Activated CD8-positive, alpha-beta memory T cell treated with anti-CD3 and anti-CD28 coated beads, Interleukin-2, amount 50 U/mL, for 24 hours (primary cell): ENCODE measurements at regions not wholly inside any gene's neighbourhood (a gene's known extent, or its start where the extent isn't known, plus 50 kb on each side); places are given as distances from the start of the nearest gene placed in this dataset.
"Not testable (repeated sequence)": the region's sequence is repeated elsewhere in the genome, so short reads cannot be mapped to it uniquely, and the experiment has no call there.

Source experiments
- DNase-seq: peaks from one replicate; pipeline ENCODE4 v3.0.0-alpha.2; 2020; ENCODE audit errors: extremely low read depth

DNA sequence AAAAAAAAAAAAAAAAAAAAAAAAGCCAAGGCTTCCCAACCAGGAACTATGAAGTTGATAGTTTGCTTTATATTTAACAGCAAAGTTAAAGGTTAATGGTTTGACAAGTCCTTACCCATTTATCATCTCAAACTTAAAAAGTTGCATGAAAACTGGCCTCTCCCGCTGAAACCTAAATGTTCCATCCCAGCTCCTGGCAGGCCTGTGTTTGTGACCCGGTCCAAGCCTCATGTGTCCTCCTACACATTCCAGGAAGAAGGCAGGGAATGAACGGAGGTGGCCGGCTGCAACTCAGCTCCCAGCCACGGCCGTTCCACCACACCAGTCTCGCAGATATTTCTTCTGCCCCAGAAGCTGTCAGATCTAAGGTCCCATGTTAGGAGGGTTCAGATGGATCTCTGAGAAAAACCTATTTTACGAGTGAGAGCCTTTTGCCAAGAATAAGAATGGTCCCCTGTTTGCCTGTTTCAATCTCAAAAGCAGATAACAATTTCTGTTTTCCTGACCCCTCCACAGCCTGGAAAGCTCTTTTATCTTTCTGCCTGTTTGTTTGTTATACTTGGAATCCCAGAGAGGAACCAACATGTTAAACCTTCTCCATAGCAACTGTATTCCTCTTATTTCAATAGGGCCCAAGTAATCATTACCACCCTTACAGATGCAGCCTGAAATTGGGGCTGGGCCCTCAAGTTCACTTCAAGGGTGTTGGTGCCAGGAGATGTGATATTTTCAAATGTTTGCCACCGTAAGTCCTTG, 56.5 kb downstream of the KCTD12 start:
- DNase-seq: no peak

GRCh38 chr13:76828316-76828741, 57.9 kb downstream of the KCTD12 start:
- no peak for DNase-seq

GRCh38 chr13:76826527-76826926, 59.7 kb downstream of the KCTD12 start:
- no peak for DNase-seq

GRCh38 chr13:76825430-76825829, 60.8 kb downstream of the KCTD12 start:
- DNase-seq: no peak

GRCh38 chr13:76823969-76824368, 62.2 kb downstream of the KCTD12 start:
- no peak for DNase-seq

DNA sequence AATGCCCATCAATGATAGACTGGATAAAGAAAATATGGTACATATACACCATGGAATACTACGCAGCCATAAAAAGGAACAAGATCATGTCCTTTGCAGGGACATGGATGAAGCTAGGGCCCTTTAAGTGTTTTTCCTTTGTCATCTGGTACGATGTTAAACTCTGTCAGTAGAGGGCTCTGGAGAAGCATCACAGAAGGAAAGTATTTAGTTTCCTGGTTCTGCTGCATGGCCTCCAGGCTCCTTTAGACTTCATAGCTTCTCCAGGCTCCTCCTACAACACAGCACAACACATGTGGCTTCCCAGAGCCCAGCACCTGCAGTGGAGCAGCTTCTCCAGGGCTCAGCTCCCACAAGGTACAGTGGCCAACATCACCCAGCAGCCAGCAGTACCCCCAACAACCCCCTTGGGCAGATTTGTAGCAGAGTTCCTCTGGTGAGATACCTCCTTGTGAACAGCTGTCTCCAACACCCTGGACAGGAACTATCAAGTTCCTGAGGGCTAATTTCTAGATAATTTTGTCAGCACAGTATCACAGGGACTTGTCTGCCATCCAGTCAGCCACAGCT, 63.4 kb downstream of the KCTD12 start:
- no peak for DNase-seq

GRCh38 chr13:76821222-76821621, 65.0 kb downstream of the KCTD12 start:
- not testable (repeated sequence) for DNase-seq

GRCh38 chr13:76820759-76821158, 65.4 kb downstream of the KCTD12 start:
- no peak for DNase-seq

DNA sequence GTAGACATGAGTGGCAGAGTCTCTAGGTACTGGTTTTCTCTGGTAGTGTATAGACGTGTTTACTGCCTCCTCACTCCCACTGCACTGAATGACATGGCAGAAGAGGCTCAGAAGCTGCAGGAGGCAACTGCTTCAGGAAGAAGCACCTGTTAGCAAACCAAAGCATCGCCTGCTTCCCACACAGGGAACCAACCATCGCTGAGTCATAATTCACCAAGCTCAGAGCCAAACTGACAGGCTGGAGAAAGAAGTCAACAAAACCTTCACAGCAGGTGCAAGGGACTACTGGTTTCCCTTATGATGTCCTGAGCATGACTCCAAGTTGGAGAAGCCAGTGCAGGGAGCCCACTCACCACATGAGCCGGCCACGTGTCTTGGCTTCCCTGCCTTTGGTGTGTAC, 69.8 kb downstream of the KCTD12 start:
- no peak for DNase-seq

DNA sequence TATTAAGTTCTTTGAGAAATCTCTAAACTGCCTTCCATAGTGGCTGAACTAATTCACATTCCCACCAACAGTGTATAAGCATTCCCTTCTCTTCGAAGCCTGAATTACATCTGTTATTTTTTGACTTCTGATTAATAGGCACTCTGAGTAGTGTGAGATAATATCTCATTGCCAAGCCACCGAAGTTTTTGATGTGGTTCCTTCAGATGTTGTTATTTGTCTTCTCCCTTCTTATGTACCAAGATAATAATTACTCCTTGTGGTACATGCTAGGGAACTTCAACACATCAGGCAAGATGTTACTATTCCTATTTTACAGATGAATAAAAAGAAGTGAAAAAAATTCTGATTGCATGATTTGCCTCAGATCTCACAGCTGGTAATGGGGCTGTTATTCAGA, 70.9 kb downstream of the KCTD12 start:
- no peak for DNase-seq

DNA sequence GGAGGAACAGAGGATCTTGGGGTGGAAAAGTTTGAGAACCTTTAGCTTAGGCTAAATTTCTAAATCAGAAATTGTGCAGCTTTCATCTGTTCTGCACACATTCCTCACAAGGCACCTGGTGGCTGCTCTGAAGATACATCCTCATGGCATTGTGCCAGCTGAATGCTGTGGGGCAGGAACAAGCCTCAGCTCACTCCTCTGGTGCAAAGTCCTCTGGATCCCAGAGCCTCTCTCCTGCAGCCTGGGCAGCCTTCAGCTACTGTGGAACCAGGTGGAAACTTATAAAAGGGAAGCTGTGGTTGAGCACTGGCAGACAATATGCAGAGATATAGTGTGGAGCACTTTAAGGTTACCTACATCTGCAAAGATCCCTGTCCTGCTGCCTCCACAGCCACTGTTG, 72.3 kb downstream of the KCTD12 start:
- DNase-seq: no peak

DNA sequence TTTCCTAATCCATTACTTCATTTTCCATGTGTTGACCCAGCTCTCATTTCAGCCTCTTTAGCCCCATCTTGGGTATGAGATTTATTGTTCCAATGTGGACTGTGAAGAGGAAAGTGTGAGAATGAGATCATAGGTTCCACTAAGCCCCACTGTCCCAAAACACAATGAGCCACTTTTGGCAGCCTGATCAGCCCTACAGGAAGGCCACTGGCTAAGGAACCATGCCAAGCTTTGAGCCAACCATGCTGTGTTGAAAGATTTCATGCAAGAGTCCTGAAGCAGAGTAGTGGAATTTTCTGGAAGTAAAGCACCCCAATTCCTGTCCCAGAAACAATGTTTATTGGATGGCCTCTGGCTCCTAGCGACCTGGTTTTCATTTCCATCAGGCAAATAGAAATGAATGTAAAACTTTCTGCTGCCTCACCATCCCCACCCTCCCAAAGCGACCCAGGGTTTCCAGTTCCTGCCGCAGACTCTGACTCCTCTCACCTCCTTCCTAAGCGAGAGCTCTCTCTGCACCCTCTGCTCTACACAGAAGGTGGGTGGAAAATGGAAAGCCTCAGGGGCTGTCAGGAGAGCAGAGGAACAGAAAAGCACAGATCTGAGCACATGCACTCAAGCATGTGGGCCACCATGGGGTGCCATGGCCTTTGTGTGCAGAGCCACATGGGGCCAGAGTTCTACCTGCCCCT, 73.1 kb downstream of the KCTD12 start:
- DNase-seq: no peak

DNA sequence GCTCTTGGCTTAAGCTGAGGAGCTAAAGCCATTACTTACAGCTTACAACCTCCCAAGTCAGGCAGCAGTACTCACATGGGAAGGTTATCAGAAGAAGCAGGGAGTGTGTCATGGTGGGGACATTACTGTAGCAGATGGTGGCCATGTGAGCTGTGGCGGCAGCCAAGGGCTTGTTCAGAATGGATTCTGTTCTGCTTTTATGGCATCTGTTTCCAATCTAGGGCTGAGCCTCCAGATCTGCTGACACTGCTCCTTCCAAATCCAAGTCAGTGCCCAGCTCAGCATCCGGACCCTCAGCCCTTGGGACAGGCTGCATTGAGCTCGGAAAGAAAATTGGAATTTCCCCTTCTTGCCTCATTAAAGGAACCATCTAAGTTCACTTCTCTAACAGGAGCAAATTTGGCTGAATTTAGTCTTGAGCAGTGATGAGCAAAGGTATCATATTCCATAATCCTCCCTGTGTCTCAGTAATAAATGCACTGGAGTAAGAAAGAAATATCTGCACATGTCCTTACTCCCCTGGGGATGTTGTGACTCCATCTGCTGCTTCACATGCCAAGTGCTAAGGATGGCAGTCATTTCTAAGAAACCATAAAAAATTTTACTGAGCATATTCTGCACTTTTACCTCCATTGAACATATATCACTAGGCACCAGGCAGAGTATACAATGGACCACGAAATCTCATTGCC, 73.9 kb downstream of the KCTD12 start:
- DNase-seq: no peak

DNA sequence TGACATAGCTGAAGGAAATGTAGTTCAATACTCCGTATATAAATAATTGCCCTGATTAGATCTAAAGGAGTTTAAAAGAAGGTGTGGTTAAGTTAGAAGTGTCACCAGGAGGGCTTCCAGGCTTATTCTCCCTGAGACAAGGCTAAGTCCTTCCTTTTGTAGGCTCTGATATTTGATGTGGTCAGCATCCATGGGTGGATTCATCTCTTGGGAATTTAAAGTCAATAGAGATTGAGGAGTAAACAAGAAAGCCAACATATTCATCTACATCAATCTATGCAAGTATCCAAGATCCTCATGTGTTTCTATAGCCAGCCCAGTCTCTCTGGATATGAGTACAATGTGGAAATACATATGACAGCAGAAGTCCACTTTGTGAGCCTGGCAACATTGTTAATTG, 76.8 kb downstream of the KCTD12 start:
- no peak for DNase-seq

DNA sequence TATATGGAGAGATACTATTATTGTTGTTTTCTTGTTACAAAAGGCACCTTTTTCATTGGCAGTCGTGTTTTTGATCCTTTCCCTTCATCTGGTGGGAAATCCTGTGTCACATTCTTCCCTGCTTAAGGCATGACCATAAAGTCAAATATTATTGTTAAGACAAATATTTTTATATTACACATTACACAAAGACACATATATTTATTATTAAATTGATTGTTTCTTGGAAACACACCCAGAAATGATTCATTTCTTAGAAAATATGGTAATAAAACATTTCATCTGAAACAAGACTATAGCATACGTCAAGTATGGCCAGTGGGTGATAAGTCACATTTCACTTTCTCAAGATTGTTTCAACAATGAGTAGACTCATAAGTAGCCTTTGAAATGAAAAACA, 77.3 kb downstream of the KCTD12 start:
- no peak for DNase-seq

- DNase-seq: no peak
These were observed 81.4 kb downstream of the KCTD12 start for GRCh38 chr13:76804801-76805200.

- no peak for DNase-seq
These were observed 82.4 kb downstream of the KCTD12 start for GRCh38 chr13:76803831-76804230.

GRCh38 chr13:76800943-76801342, 85.3 kb downstream of the KCTD12 start:
- no peak for DNase-seq

- no peak for DNase-seq
These were observed 86.5 kb downstream of the KCTD12 start for GRCh38 chr13:76799696-76800095.

DNA sequence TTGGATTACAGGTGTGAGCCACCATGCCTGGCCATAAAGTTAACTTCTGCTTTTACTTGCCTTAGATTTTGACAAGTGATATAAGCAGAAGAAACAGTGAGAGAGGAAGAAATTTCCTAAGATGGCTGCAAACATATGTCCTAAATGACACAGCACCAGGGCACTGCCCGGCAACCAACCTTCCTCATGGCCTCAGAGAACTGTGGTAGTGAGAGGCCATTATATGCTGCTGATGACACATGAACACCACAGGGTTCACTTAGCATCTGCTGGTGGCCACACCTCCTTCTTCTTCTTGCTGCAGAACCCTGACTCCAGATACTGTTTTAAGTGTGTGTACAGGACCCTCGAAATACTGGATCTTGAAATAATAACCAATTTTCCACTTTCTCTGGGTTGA, 88.2 kb downstream of the KCTD12 start:
- DNase-seq: no peak

GRCh38 chr13:76797361-76797760, 88.8 kb downstream of the KCTD12 start:
- no peak for DNase-seq

GRCh38 chr13:76796851-76797250, 89.4 kb downstream of the KCTD12 start:
- no peak for DNase-seq
